Hepatocyte (in vitro differentiated cells): ENCODE measurements at regions not wholly inside any gene's neighbourhood (a gene's known extent, or its start where the extent isn't known, plus 50 kb on each side); places are given as distances from the start of the nearest gene placed in this dataset.

ENCODE experiments used
- DNase-seq: peaks from one replicate; pipeline ENCODE4 v3.0.0-alpha.2; 2016; ENCODE audit warnings: low spot score
- H2AFZ ChIP-seq: fragments of 200-600 bp; sonication (generic); 2 replicates; pipeline ENCODE4 v1.6.0; 2016; ENCODE audit warnings: antibody characterized with exemption, mild to moderate bottlenecking
- H3K27ac ChIP-seq: fragments of 200-600 bp; sonication (generic); 2 replicates; pipeline ENCODE4 v1.5.1; 2016; ENCODE audit warnings: mild to moderate bottlenecking
- H3K27me3 ChIP-seq: fragments of 200-600 bp; sonication (generic); 2 replicates; pipeline ENCODE4 v1.6.1; 2016
- H3K36me3 ChIP-seq: fragments of 200-600 bp; sonication (generic); replicated peaks from 2 replicates; pipeline ENCODE4 v1.5.1; 2016; ENCODE audit warnings: low read depth; ENCODE audit not compliant: insufficient read depth
- H3K4me1 ChIP-seq: fragments of 200-600 bp; sonication (generic); 2 replicates; pipeline ENCODE4 v1.5.1; 2016; ENCODE audit warnings: mild to moderate bottlenecking, moderate library complexity; ENCODE audit not compliant: insufficient read depth
- H3K4me2 ChIP-seq: fragments of 200-600 bp; sonication (generic); 2 replicates; pipeline ENCODE4 v1.6.0; 2016
- H3K4me3 ChIP-seq: fragments of 200-600 bp; sonication (generic); 2 replicates; pipeline ENCODE4 v1.5.1; 2016; ENCODE audit warnings: mild to moderate bottlenecking
- H3K79me2 ChIP-seq: fragments of 200-600 bp; sonication (generic); 2 replicates; pipeline ENCODE4 v1.6.0; 2017; ENCODE audit warnings: mild to moderate bottlenecking
- H3K9me2 ChIP-seq: fragments of 200-600 bp; sonication (generic); replicated peaks from 2 replicates; pipeline ENCODE4 v1.6.0; 2017; ENCODE audit warnings: mild to moderate bottlenecking; ENCODE audit not compliant: insufficient read depth
- H3K9me3 ChIP-seq: fragments of 200-600 bp; sonication (generic); 2 replicates; pipeline ENCODE4 v1.5.1; 2016; ENCODE audit warnings: low read depth, mild to moderate bottlenecking
- H4K20me1 ChIP-seq: fragments of 200-600 bp; sonication (generic); 2 replicates; pipeline ENCODE4 v1.6.0; 2016; ENCODE audit warnings: mild to moderate bottlenecking; ENCODE audit not compliant: insufficient read depth, poor library complexity, severe bottlenecking
- CTCF ChIP-seq: fragments of 200-600 bp; sonication (generic); IDR thresholded peaks from 2 replicates; pipeline ENCODE4 v1.5.1; 2016; ENCODE audit warnings: antibody characterized with exemption, mild to moderate bottlenecking; ENCODE audit not compliant: poor library complexity
- EZH2 ChIP-seq: fragments of 200-600 bp; sonication (generic); IDR thresholded peaks from 2 replicates; pipeline ENCODE4 v1.6.1; 2016; ENCODE audit warnings: antibody characterized with exemption, mild to moderate bottlenecking, borderline replicate concordance
- EZH2phosphoT487 ChIP-seq: fragments of 200-600 bp; sonication (generic); IDR thresholded peaks from one replicate; pipeline ENCODE4 v1.6.1; 2018; ENCODE audit warnings: antibody characterized with exemption, mild to moderate bottlenecking, low read depth, moderate library complexity; ENCODE audit not compliant: unreplicated experiment, severe bottlenecking
- WGBS: methylation state at CpG from one replicate; pipeline ENCODE4 v1.1.6; 2016; ENCODE audit warnings: low lambda C conversion rate; ENCODE audit errors: missing lambda C conversion rate; 5-methylcytosine and 5-hydroxymethylcytosine counted together

DNA sequence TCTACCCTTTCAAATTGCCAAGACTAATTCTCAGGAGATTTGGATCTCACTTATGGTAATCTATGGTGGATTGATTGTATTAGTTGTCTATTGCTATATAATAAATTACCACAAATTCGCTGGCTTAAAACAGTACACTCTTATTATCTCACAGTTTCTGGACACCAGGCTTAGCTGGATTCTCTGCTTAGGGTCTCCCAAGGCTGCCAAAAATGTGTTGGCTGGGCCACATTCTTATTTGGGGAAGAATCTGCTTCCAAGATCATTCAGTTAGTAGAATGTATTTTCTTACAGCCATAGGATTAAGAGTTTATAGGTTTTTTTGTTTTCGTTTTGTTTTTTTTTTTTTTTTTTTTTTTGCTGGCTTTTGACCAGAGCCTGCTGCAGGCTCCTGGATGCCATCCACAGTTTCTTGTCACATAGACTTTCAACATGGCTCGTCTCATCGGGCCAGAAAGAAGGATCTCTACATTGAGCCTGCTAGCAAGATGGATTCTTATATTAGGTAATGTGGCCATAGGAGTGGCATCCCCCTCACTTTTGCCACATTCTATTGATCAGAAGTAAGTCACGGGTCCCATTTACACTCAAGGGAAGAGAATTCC, 415.3 kb downstream of the KIF2B start:
- Histone ChIP-seq H3K4me1 (no peaks in the 10 kb centered on the region), H3K4me3 (no peak overlapping the region), H2AFZ (no peak overlapping the region), H3K9me2 (no peaks in the 10 kb centered on the region), H3K4me2 (no peak overlapping the region), H3K79me2 (no peaks in the 10 kb centered on the region), H3K27ac (no peak overlapping the region), H3K9me3 (no peaks in the 10 kb centered on the region), H3K27me3 (no peaks in the 10 kb centered on the region), H3K36me3 (no peaks in the 10 kb centered on the region), H4K20me1 (no peaks in the 10 kb centered on the region)
- TF ChIP-seq EZH2 (no peak), CTCF (no peak), EZH2phosphoT487 (no peak)
- DNase-seq, result no peak
- WGBS, result 76% methylated on average over 5 of the region's 5 CpGs

DNA sequence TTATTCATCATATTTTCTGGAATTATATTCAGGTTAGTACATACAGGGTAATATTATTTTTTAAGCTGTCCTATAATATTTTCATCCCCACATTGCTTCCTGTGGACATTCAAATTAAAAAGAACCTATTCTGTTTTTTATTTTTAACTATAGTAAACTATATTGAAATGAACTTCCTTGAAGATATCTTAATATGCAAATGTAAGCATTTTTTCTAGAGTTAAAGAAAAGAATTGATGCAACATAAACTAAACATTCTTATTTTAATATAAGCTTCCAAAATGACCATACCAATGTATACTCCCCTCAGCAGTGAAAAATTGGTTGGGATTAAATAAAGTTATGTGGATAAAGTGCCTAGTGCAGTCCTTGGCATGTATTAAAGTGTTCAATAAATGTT, 416.6 kb downstream of the KIF2B start:
- no peaks in the 10 kb centered on the region for H3K9me3 ChIP-seq
- H3K9me2 ChIP-seq, result no peaks in the 10 kb centered on the region
- no peaks in the 10 kb centered on the region for H4K20me1 ChIP-seq
- no peaks in the 10 kb centered on the region for H3K27me3 ChIP-seq
- H3K4me2 ChIP-seq, result no peak overlapping the region
- no peak overlapping the region for H2AFZ ChIP-seq
- no peaks in the 10 kb centered on the region for H3K36me3 ChIP-seq
- H3K27ac ChIP-seq, result no peak overlapping the region
- TF ChIP-seq EZH2, result no peak
- no peak for DNase-seq
- H3K4me3 ChIP-seq, result no peak overlapping the region
- no peaks in the 10 kb centered on the region for H3K4me1 ChIP-seq
- no peaks in the 10 kb centered on the region for H3K79me2 ChIP-seq

GRCh38 chr17:54255696-54256095, 433.0 kb downstream of the KIF2B start:
- Histone ChIP-seq H3K9me3 (no peaks in the 10 kb centered on the region), H3K79me2 (no peaks in the 10 kb centered on the region), H3K9me2 (no peaks in the 10 kb centered on the region), H3K36me3 (no peaks in the 10 kb centered on the region), H3K4me1 (no peaks in the 10 kb centered on the region), H3K4me2 (no peak overlapping the region), H3K27me3 (no peaks in the 10 kb centered on the region), H2AFZ (no peak overlapping the region), H3K4me3 (no peak overlapping the region), H3K27ac (no peak overlapping the region), H4K20me1 (no peaks in the 10 kb centered on the region)
- TF ChIP-seq CTCF (no peak), EZH2 (no peak), EZH2phosphoT487 (no peak)
- DNase-seq, result no peak
- 89% methylated on average over 3 of the region's 3 CpGs for WGBS

DNA sequence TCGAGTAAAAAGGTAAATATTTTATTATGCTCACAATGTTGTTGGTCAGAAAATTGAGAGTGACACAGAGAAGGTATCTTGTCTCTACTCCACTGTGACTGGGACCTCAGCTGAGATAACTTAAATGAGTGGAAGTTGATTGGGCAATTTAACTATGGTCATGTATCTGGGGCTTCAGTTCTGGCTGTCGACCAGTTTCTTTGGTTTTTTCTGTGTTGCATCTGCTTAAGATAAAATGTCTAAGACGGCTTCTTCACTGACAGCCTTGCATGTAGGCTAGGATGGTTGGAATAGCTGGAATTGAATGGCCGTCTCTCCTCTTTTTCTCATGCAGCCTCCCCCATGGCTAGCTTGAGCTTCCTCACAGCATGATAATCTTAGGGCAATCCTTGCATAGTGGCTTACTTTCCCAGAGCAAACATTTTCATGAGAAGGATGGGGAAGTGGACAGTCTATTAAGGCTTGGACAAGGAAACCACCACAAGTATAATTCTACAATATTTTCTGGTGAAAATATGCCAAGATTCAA, 433.7 kb downstream of the KIF2B start:
- Histone ChIP-seq H4K20me1 (no peaks in the 10 kb centered on the region), H2AFZ (no peak overlapping the region), H3K79me2 (no peaks in the 10 kb centered on the region), H3K4me3 (no peak overlapping the region), H3K27ac (no peak overlapping the region), H3K27me3 (no peaks in the 10 kb centered on the region), H3K36me3 (no peaks in the 10 kb centered on the region), H3K9me2 (no peaks in the 10 kb centered on the region), H3K4me1 (no peaks in the 10 kb centered on the region), H3K4me2 (no peak overlapping the region), H3K9me3 (no peaks in the 10 kb centered on the region)
- WGBS, result 47% methylated on average over 4 of the region's 4 CpGs
- no peak for DNase-seq
- TF ChIP-seq EZH2phosphoT487, result no peak
- TF ChIP-seq CTCF, result no peak
- no peak for TF ChIP-seq EZH2
